Stimulated activated CD8-positive, alpha-beta memory T cell treated with anti-CD3 and anti-CD28 coated beads, Interleukin-4, amount 100 ng/mL, for 4 hours (primary cell): ENCODE measurements at regions not wholly inside any gene's neighbourhood (a gene's known extent, or its start where the extent isn't known, plus 50 kb on each side); places are given as distances from the start of the nearest gene placed in this dataset.
"Not testable (repeated sequence)": the region's sequence is repeated elsewhere in the genome, so short reads cannot be mapped to it uniquely, and the experiment has no call there.

Experiments
- DNase-seq, 2 donors: peaks; one replicate each; pipeline ENCODE4 v3.0.0-alpha.2; 2020; ENCODE audit warnings: low read depth in 2 of 2, low spot score in 1 of 2

DNA sequence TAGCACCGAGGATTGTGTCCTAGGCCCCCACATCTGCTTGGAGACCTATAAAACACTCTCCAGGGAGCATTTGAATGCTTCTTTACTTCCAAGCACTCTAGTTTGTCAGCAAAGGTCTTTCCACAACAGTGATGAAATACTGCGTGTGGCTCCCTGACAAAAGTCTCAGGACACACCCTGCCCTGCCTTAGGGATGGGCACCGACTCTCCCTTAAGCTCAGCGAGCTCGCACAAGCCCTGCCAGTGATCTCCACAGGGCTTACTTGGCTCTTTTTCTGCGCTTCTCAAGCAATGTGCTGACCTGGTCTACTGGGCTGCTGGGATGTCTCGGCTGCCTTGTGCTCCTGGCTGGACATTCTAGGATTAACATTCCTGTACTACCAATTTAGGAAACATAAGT lies 84.3 kb upstream of the MPP7 start:
- DNase-seq, result no peak

DNA sequence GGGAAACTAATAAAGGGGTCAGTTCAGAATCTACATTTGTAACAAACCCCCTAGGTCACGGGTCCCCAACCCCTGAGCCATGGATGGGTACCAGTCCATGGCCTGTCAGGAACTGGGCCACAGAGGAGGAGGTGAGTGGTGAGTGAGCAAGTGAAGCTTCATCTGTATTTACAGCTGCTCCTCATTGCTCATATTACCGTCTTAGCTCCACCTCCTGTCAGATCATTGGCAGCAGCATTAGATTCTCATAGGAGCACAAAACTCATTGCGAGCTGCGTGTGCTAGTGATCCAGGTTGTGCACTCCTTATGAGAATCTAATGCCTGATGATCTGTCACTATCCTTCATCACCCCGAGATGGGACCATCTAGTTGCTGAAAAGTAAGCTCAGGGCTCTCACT lies 88.4 kb upstream of the MPP7 start:
- DNase-seq, result no peak

DNA sequence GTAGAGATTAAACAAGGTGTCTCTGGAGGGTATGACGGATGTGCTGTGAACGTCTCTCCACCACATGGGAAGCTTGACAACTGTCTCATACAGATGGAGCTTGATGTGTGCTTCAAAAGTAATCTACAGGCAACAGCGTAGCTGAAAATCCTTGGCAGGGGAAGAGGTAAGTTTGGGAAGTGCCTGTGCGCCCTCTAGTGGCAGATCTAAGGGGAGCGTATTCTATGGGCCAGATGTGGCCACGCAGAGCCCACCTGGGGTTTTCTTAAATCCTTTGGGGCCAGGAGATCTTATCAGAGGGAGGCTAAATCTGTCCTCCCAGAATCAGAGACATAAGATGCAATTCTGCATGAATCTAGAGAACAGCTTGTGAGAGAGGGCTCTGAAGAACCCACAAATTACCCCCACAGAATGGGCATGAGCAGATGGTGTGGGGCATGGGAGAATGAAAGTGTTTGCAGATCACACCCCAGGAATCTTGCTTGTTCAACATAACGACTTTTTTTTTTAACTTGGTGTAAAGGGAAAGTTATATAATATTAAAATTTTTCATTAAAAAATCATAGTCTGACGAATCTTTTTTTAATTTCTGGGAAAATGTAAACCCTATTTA lies 91.2 kb upstream of the MPP7 start:
- DNase-seq, result peak in 1 of 2 donors; percentile 28

DNA sequence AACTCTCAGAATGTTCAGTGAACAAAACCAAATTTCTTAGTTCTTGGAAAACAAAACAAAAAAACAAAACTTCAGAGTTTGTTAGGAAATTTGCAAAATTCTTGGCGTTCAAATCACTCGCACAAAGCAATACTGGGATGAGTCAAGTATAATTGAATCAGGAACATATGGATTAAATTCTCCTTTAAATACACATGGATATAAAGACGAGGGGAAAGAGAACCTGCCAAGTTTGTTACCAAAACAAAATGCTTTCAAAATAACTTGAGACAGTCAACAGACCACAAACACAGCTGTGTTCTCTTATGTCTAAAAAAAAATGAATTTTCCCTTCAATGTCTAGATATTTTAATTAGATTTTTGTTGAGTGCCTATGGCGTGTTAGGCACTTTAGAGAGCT lies 93.5 kb upstream of the MPP7 start:
- DNase-seq, result no peak

DNA sequence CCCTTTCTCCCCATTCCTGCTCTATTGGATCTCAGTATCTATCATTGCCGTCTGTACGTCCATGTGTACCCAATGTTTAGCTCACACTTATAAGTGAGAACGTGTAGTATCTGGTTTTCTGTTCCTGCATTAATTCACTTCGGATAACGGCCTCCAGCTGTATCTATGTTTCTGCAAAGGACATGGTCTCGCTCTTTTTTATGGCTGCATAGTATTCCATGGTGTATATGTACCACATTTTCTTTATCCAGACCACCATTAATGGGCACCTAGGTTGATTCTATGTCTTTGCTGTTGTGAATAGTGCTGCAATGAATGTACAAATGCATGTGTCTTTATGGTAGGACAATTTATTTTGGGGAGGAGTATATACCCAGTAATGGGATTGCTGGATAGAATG lies 94.4 kb upstream of the MPP7 start:
- no peak for DNase-seq

DNA sequence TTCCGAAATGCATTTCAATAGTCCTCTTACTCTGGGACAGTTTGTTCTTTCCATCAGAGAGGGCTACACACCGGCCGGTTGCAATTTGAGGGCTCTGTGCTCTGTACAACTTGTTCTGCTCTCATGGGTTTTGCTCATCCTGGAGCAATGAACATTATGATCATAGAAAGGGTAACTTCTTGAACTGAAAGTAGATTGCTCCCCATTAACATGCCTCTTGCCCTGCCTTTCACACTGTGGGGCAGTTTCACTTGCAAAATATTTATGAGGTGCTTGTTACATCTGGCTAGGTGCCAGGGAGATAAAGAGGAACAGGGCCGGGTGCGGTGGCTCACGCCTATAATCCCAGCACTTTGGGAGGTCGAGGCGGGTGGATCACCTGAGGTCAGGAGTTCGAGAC lies 97.3 kb upstream of the MPP7 start:
- DNase-seq, result no peak

DNA sequence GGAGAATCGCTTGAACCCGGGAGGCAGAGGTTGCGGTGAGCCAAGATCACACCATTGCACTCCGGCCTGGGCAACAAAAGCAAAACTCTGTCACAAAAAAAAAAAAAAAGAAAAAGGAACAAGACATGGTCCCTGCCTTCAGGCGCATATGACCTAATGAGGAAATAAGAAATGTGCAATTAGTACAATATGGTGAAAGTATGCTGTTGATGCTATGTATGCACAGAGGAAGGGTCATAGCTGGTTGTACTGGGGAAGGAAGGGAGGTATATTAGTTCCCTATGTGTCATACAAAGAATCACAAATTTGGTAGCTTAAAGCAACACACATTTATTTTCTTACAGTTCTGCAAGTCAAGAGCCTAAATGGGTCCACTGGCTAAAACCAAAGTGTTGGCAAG lies 97.8 kb upstream of the MPP7 start:
- no peak for DNase-seq

DNA sequence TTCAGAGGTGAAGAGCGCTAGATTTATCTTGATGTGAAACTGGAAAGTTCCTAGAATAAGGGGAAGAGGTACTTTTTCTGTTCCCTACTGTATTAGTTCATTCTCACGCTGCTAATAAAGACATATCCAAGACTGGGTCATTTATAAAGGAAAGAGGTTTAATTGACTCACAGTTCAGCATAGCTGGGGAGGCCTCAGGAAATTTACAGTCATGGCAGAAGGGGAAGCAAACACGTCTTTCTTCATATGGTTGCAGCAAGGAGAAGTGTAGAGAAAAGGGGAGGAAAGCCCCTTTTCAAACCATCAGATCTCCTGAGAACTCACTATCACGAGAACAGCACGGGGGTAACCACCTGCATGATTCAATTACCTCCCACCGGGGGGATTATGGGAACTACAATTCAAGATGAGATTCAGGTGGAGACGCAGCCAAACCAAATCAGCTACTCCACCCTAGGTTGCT lies 99.8 kb upstream of the MPP7 start:
- DNase-seq, result not testable (repeated sequence)

DNA sequence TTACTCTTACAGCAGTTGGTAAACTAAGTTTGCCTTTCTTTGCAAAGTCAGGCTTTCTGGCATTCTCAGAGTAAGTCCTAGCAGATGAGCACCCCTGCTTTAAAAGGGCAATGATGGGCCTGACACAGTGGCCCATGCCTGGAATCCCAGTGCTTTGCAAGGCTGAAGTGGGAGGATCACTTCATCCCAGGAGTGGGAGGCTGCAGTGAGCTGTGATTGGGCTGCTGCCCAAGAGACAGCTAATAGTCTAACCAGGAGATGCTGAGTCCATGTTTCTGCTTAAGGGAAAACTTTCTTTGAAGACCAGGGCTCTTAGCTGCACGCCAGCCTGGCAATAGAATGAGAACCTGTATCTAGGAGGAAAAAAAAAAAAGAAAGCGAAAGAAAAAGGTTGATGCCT lies 100.2 kb upstream of the MPP7 start:
- no peak for DNase-seq

DNA sequence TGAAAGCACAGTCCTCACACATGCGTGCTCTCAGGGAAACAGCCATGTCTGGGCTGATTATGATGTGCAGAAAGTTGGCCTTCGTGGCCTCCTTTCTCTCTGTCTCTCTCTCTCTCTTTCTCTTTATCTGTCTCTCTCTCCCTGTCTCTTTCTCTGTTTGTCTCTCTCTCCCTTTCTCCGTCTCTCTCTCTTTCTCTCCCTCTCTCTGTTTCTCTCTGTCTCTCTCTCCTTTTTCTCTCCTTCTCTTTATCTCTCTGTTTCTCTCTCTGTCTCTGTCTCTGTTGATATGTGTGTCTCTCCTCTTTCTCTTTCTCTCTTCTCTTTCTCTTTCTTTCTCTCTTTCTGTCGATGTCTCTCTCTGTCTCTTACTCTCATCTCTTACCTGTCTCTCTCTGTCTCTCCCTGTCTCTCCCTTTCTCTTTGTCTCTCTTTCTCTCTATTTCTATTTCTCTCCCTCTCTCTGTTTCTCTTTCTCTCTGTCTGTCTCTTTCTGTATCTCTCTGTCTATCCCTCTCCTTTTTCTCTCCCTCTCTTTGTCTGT lies 105.4 kb upstream of the MPP7 start:
- no peak for DNase-seq

DNA sequence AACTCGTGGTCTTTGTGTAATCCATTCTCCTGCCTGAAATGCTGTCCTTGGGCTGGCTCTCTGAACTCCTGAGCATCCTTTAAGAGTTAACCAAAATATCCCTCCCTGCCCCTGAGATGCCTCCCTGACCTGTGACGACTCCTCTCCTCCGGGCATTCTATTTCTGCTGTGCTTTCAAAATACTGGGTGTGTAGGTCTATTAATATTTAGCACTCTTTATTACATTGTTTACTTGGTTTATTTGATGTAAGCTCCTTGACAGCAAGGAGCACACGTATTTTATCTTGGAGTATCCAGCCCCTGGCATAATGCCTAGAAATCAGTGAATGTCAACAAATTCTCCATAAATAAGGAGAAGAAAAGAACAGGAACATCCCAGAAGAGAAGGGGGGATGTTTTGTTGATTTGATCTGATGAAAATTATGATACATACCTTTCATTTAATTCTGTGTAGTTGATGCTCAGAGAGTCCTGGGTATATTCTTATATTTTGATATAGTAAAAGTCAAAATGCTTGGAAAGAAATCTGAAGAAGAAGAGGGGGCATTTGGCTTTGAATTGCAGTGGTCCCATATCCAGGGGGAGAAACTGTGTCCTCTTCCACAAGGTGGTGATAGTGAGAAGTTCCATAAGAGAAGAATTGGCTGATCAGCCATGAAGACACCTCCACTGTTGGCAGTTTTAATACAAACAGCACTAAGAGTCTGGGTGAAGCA lies 107.7 kb upstream of the MPP7 start:
- no peak for DNase-seq

DNA sequence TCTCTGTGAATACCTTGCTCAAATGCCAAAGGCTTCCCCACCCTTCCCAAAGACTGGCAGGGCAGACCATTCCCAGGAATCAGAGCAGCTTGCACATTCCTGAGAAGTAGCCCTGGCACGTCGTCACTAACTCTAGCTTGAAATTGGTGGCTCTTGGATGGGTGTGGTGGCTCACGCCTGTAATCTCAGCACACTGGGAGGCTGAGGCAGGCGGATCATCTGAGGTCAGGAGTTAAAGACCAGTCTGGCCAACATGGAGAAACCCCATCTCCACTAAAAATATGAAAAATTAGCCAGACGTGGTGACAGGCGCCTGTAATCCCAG lies 108.2 kb upstream of the MPP7 start:
- DNase-seq, result no peak

DNA sequence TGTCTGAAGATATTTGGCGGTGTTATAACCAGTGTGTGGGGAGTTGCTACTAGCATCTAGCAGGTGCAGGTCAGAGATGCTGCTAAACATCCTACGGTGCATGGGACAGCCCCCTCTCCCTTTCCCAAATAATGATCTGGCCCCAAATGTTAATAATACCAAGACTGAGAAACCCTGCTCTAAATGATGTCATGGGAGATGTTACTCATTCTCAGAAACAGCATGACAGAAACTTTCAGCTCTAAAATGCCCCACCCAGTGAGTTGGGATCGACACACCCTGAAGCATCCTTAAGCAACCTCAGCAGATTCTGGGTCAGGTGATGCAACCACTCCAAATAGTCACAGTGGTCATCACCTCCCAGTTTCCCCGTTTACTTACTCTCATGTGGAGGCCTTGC lies 108.8 kb upstream of the MPP7 start:
- DNase-seq, result no peak

DNA sequence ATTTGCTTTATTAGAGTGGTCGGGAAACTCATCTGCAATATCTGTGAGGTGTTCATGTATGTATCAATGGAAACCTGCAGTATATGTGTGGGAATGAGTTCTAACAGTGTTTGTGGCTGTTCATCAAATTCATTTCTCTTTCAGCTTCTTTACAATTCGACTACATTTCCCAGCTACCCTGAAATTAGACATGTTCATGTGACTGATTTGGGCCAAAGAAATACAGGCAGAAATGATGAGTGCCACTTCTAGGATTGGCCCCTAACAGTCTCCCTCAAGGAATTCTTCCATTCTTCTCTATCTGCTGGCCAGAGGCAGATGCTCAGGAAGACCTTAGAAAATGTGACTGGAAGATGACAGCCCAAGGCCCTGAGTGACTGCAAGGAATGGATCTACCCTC lies 114.8 kb upstream of the WAC start:
- DNase-seq, result no peak

DNA sequence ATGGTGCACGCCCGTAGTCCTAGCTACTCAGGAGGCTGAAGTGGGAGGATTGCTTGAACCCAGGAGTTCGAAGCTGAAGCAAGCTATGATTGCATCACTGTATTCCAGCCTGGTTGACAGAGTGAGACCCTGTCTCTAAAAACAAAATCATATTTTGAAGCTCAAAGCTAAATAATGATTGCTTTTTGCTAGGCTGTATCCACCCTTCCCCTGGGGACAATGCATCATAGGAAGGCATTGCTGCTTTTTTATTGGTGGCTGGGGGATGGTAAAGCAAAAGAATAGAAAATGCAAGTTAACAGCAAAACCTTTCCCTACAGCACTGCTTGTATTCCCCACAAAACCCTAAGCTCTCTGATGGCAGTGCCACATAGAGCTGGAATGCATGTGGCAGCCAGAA lies 107.5 kb upstream of the WAC start:
- DNase-seq, result no peak

DNA sequence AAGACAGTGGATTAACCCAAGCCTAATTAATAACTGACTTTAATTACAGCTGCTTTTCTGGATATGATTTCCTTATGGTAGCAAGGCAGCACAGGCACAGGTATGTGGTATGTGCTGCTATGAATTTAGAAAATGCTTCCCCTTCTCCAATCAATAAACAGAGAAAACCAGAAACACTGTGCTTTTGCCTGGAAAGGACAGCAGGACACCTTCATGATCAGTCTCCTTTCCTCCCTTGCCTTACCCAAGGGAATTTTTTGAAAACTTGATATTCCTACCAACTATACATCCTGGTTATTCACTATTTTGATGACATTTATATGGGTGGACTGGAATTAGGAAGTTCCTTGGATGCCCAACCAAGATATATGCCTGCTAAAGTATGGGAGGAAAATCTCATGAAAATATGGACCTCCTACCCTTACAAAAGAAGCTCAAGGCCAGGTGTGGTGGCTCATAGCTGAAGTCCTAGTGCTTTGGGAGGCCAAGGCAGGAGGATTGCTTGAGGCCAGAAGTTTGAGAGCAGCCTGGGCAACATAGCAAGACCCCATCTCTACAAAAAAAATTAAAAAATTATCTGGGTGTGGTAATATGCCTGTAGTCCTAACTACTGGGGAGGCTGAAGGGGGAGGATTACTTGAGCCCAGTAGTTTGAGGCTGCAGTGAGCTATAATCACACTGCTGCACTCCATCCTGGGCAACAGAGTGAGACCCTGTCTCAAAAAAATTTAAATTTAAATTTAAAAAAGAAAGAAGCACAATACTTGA lies 106.3 kb upstream of the WAC start:
- no peak for DNase-seq

DNA sequence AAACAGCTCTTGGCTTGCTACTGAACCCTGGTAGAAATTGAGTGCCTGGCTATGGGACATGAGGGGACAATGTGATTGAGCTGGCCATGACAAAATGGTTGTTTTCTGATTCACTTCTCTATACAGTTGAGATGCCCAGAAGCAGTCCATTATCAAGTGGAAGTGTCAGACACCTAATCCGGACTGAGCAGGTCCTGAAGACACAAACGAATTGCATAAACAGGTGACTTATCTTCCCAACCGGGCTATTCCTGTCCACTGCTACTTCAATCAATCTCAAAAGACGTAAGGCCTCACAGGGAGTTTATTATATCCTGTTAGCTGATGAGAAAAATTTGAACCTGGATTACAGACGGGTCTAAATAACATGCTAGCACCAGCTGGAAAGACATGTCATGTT lies 105.5 kb upstream of the WAC start:
- no peak for DNase-seq

DNA sequence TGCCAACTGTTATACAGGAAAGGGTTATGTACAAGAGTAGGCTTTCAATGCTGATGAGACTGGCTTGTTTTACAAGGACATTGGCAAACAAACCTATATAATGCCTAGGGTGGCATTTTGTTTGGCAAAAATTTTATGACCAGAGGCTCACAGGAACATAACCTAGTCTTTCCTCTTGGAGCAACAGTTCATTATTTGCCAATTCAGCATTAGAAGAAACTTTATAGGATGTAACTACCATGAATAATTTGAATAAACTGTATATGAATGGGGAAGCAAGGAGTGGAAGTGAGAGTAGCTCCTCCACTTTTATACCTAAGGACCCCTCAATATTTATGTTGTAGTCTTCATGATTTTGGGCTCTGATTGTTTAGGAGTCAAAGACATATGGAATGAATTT lies 103.9 kb upstream of the WAC start:
- no peak for DNase-seq

DNA sequence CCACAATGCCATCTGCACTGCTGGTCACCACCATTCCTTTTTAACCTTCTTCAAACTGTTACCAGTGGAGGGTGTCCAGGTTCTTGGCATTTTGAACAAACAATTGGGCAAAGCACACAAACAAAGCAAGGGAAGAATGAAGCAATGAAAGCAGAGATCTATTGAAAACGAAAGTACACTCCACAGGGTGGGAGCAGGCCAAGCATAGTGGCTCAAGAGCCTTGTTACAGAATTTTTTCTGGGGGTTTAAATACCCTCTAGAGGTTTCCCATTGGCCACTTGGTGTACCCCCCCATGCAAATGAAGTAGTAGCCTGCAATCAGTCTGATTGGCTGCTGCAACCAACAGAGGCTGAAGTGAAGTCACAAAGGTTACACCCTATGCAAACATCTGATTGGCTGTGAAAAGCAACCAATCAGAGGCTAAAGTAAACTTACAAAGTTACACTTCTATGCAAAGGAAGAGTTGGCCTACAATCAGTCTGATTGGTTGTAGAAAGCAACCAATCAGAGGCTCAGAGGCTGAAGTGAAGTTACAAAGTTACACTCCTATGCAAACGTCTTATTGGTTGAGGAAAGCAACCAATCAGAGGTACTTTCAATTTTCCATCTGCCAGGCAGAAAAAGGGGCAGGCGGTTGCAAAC lies 103.2 kb upstream of the WAC start:
- DNase-seq, result no peak

DNA sequence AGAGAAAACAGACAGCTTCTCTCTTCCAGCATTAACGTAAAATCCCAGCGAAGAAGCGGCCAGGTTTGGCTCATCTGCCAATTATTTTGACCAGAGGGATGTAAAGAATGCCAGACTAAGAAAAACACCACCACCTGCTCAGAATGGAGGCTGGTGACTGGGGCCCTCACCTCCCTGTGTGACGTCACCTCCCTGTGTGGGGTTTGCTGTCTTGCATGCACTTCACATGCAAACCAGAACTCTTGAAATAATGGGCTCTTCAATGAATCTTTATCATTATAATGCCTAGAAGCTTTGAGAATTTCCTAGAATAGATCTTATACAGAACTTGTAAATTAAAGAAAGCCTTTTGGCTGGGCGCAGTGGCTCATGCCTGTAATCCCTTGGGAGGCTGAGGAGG lies 101.8 kb upstream of the WAC start:
- no peak for DNase-seq

DNA sequence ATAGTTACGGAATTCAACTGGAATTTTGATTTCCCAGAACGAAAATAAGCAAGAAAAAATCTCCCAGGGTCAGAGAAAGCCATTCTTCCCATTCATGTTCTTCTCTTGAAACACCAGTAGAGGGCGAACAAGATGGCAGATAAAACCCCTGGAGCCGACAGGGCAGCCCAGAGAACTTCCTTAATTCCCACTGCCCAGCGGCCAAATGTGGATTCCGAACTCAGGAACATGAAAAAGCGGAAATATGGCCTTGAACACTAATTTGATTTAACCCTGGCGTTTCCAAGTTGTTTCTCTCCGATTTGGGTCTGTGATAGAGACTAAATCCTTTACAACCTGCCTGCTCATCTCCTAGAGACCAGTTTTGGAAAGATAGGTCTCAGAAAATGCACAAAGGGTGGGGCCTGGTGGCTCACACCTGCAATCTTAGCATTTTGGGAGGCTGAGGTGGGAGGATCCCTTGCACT lies 100.7 kb upstream of the WAC start:
- peak in 1 of 2 donors; percentile 0 for DNase-seq

DNA sequence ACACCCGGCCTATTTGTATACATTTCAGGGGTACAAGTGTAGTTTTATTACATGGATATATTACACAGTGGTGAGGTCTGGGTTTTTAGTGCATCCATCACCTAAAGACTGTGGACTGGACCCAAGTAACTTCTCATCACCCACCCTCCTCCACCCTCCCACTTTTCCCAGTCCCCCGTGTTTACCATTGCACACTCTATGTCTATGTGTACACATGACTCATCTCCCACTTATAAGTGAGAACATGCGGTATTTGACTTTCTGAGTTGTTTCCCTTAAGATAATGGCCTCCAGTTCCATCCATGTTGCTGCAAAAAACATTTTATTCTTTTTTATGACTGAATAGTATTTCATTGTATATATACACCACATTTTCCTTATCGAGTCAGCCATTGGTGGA lies 98.9 kb upstream of the WAC start:
- no peak for DNase-seq
